Spleen (tissue), 11 donors: ENCODE measurements at regions not wholly inside any gene's neighbourhood (a gene's known extent, or its start where the extent isn't known, plus 50 kb on each side); places are given as distances from the start of the nearest gene placed in this dataset.

Experiments
- DNase-seq: peaks from one replicate; pipeline ENCODE4 v3.0.0-alpha.2; 2020
- H3K27ac ChIP-seq, 8 donors: fragments of 200-600 bp; sonication (generic) in 7 of 8; 1 replicate in 4 of 8; 2 replicates in 4 of 8; pipeline versions ENCODE4 v1.5.0 to v1.8.0; 2016 to 2021; ENCODE audit warnings: inconsistent platforms in 4 of 8, mild to moderate bottlenecking in 4 of 8, moderate library complexity in 1 of 8
- H3K27me3 ChIP-seq, 7 donors: fragments of 200-600 bp; sonication (generic) in 6 of 7; replicated peaks in 1 of 7; 1 replicate in 4 of 7; 2 replicates in 3 of 7; pipeline versions ENCODE4 v1.5.0 to v1.8.0; 2016 to 2021; ENCODE audit warnings: inconsistent platforms in 3 of 7, mild to moderate bottlenecking in 1 of 7
- H3K36me3 ChIP-seq, 6 donors: fragments of 200-600 bp; sonication (generic) in 5 of 6; 1 replicate in 4 of 6; 2 replicates in 2 of 6; pipeline versions ENCODE4 v1.5.0 to v1.8.0; 2016 to 2021; ENCODE audit warnings: inconsistent platforms in 2 of 6
- H3K4me1 ChIP-seq, 6 donors: fragments of 200-600 bp; sonication (generic) in 5 of 6; 1 replicate in 3 of 6; 2 replicates in 3 of 6; pipeline versions ENCODE4 v1.5.0 to v1.8.0; 2016 to 2021; ENCODE audit warnings: inconsistent platforms in 3 of 6
- H3K4me3 ChIP-seq, 8 donors: fragments of 200-600 bp; sonication (generic) in 7 of 8; 1 replicate in 4 of 8; 2 replicates in 4 of 8; pipeline versions ENCODE4 v1.5.0 to v1.8.0; 2016 to 2021; ENCODE audit warnings: inconsistent platforms in 4 of 8, mild to moderate bottlenecking in 4 of 8, moderate library complexity in 2 of 8
- H3K9me3 ChIP-seq, 8 donors: fragments of 200-600 bp; sonication (generic) in 7 of 8; 1 replicate in 4 of 8; 2 replicates in 4 of 8; pipeline versions ENCODE4 v1.5.0 to v1.8.0; 2016 to 2021; ENCODE audit warnings: inconsistent platforms in 4 of 8
- POLR2A ChIP-seq, 3 donors: fragments of 450-650 bp; IDR thresholded peaks; one replicate each; pipeline ENCODE4 v1.5.1; 2017; ENCODE audit warnings: antibody characterized with exemption in 3 of 3, mild to moderate bottlenecking in 1 of 3
- POLR2AphosphoS5 ChIP-seq, 3 donors: sonication (generic); formaldehyde crosslinking; IDR thresholded peaks; one replicate each; pipeline ENCODE4 v1.5.1; 2017; ENCODE audit warnings: antibody characterized with exemption in 3 of 3
- WGBS, 5 donors: extraction: QIAGEN DNeasy Blood & Tissue Kit in 3 of 5; methylation state at CpG; one replicate each; pipeline versions ENCODE4 v1.1.5 to v1.1.7; 2013 to 2018; 5-methylcytosine and 5-hydroxymethylcytosine counted together
- intact Hi-C: fragments of 100-400 bp; cut with DNase I; formaldehyde crosslinking; loops from one replicate; pipeline ENCODE4 v1.15.0; 2023; ENCODE audit warnings: low total_unique reads
- TF ChIP-seq, protein P1 (sequence below), 11 experiments: fragments of 200-600 bp in 7 of 11; fragments of 450-650 bp in 4 of 11; sonication (generic) in 4 of 11; IDR thresholded peaks in 8 of 11; conservative IDR thresholded peaks in 3 of 11; 1 replicate in 7 of 11; 2 replicates in 4 of 11; pipeline versions ENCODE4 v1.4.0 to v1.8.0; 2016 to 2021; ENCODE audit warnings: antibody characterized with exemption in 11 of 11, inconsistent platforms in 4 of 11, mild to moderate bottlenecking in 1 of 11
- donor health status: healthy with polysubstance abuse.
- donor health status: DM: no; HTN: no; CAD: no; lungs with moderate emphysema.
- donor health status: DM: no; HTN: no; CAD: no.
- donor health status: Bipolar disorder and iron deficiency.
- donor health status: healthy.
- donor health status: DM: no; HTN: no; CAD: no.
- donor health status: DM: yes; HTN: yes; CAD: no.

DNA sequence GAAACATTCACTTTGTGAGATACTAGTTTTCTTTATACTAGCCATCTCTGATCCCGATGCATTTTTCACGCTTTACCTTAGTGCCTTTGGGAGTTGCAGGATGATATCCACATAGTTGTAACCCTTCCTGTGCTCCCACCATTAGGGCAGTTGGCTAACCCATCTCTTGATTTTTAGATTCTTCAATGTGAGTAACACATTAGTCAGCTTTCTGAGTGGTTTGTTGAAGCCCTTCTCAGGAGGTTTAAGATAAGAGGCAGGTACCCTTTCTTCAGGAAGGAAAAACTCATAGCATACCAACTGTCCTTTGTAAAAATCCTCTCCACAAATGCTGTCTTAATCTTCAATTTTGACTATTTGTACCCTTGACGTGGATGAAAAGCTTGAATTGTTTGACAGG lies 392.3 kb downstream of the DMAC1 start:
- Histone ChIP-seq H3K9me3 (no peaks in the 10 kb centered on the region), H3K4me3 (no peak overlapping the region), H3K27ac (no peak overlapping the region), H3K4me1 (no peaks in the 10 kb centered on the region), H3K36me3 (no peaks in the 10 kb centered on the region), H3K27me3 (no peaks in the 10 kb centered on the region)
- no peak for DNase-seq
- intact Hi-C loops, result no loop called here
- WGBS, 5 donors, result 88 to 94% (median 91%) methylated on average over 3 of the region's 3 CpGs
- TF ChIP-seq POLR2A (IDR thresholded peaks at IDR 0.05), result no peak
- TF ChIP-seq, protein P1, sequence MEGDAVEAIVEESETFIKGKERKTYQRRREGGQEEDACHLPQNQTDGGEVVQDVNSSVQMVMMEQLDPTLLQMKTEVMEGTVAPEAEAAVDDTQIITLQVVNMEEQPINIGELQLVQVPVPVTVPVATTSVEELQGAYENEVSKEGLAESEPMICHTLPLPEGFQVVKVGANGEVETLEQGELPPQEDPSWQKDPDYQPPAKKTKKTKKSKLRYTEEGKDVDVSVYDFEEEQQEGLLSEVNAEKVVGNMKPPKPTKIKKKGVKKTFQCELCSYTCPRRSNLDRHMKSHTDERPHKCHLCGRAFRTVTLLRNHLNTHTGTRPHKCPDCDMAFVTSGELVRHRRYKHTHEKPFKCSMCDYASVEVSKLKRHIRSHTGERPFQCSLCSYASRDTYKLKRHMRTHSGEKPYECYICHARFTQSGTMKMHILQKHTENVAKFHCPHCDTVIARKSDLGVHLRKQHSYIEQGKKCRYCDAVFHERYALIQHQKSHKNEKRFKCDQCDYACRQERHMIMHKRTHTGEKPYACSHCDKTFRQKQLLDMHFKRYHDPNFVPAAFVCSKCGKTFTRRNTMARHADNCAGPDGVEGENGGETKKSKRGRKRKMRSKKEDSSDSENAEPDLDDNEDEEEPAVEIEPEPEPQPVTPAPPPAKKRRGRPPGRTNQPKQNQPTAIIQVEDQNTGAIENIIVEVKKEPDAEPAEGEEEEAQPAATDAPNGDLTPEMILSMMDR (IDR thresholded peaks at IDR 0.05 in 8 of 11, conservative IDR thresholded peaks at IDR 0.05 in 3 of 11), result no peak
- TF ChIP-seq POLR2AphosphoS5 (IDR thresholded peaks at IDR 0.05), result no peak

DNA sequence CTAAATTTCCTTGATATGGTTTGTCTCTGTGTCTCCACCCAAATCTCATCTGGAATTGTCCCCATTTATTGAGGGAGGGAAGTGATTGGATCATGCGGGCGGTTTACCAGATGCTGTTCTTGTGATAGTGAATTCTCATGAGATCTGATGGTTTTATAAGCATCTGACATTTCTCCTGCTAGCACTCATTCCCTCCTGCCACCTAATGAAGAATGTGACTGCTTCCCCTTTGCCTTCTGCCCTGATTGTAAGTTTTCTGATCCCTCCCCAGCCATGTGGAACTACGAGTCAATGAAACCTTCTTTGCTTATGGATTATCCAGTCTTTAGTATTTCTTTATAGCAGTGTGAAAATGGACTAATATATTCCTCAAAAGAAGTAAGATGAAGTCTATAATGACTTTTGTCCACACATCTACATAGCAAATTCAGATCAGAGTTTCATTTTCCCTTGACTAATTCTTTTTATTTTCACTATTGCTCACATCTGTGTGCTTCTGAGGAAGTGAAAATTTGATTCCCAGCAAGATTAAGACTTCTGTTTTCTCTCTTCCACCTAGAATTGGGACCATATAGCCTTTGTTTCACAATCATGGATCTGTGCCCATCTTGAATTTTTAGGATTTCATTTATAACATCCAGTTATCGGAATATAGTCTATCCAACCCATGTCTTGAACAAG lies 393.5 kb downstream of the DMAC1 start:
- Histone ChIP-seq H3K36me3 (no peaks in the 10 kb centered on the region), H3K27me3 (no peaks in the 10 kb centered on the region), H3K9me3 (no peaks in the 10 kb centered on the region), H3K4me3 (no peak overlapping the region), H3K4me1 (no peaks in the 10 kb centered on the region), H3K27ac (no peak overlapping the region)
- TF ChIP-seq POLR2AphosphoS5 (IDR thresholded peaks at IDR 0.05) (no peak), POLR2A (IDR thresholded peaks at IDR 0.05) (no peak)
- TF ChIP-seq, protein P1 (IDR thresholded peaks at IDR 0.05 in 8 of 11, conservative IDR thresholded peaks at IDR 0.05 in 3 of 11), result no peak
- 77 to 88% (median 83%) methylated on average over 4 of the region's 4 CpGs for WGBS, 5 donors
- no peak for DNase-seq
- intact Hi-C loops, result no loop called here

DNA sequence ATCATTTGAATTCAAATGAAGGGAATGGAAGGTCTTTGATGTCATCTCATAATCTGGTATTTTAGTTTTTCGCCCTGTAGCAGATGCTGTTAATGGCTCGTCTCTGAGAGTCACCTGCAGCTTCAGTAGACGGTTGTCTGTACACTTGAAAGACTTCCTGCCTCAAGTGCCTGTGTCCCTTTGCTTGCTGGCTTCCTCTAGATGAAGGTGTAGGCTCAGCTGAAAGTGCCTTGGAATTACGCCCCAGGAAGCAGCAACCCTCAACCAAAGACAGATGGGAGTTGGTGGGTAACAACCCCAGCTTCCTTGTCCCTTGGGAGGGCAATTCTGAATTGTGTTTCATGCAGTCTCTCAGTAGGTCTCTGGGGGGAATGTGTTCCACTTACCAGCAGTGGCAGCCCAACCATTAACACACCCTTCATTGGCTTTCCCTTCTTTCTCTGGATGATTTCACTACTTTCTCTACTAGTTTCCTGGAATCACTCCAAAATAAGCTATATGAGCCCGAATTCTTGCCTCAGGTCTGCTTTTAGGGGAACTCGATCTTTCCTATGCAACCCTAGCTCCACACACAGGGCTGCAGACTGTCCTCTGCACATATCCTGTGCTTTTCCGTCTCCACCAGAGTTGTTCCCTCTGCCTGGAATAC lies 395.6 kb downstream of the DMAC1 start:
- H3K4me1 ChIP-seq, result no peaks in the 10 kb centered on the region
- H3K27me3 ChIP-seq, result no peaks in the 10 kb centered on the region
- no peaks in the 10 kb centered on the region for H3K9me3 ChIP-seq
- 57 to 77% (median 59%) methylated on average over 7 of the region's 7 CpGs for WGBS, 5 donors
- TF ChIP-seq, protein P1 (IDR thresholded peaks at IDR 0.05 in 8 of 11, conservative IDR thresholded peaks at IDR 0.05 in 3 of 11), result no peak
- TF ChIP-seq POLR2A (IDR thresholded peaks at IDR 0.05) (no peak), POLR2AphosphoS5 (IDR thresholded peaks at IDR 0.05) (no peak)
- no peak overlapping the region for H3K27ac ChIP-seq
- DNase-seq, result no peak
- no peaks in the 10 kb centered on the region for H3K36me3 ChIP-seq
- intact Hi-C loops, result no loop called here
- H3K4me3 ChIP-seq, result no peak overlapping the region

DNA sequence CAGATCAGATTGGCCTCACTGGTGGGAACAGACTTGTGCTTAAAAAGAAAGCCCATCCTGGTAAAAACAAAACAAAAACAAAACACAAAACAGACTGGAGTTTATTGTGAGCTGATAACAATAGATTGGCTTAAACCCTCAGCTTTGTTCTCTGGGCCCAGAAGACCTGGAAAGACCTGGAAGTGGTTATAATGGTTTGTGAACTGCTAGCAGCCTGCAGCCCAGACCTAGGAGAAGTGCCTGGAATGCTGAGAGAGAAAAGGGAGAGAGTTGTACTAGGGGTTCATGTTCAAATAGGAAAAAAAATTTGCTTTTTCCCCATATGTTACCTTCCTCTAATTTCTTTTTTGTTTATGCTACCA lies 396.6 kb downstream of the DMAC1 start:
- intact Hi-C loops, result no loop called here
- no peak for TF ChIP-seq POLR2A (IDR thresholded peaks at IDR 0.05)
- TF ChIP-seq, protein P1 (IDR thresholded peaks at IDR 0.05 in 8 of 11, conservative IDR thresholded peaks at IDR 0.05 in 3 of 11), result no peak
- no peak for TF ChIP-seq POLR2AphosphoS5 (IDR thresholded peaks at IDR 0.05)
- no peaks in the 10 kb centered on the region for H3K9me3 ChIP-seq
- H3K36me3 ChIP-seq, result no peaks in the 10 kb centered on the region
- no peak overlapping the region for H3K4me3 ChIP-seq
- no peak overlapping the region for H3K27ac ChIP-seq
- no peak for DNase-seq
- no peaks in the 10 kb centered on the region for H3K27me3 ChIP-seq
- no peaks in the 10 kb centered on the region for H3K4me1 ChIP-seq
